ENCODE measurements at regions not wholly inside any gene's neighbourhood (a gene's known extent, or its start where the extent isn't known, plus 50 kb on each side); places are given as distances from the start of the nearest gene placed in this dataset.

- TF ChIP-seq MAZ (IDR thresholded peaks at IDR 0.05; ENCODE audit: borderline replicate concordance, low read depth, low read length) (no peak), MAZ (CRISPR knock-in tag; IDR thresholded peaks at IDR 0.05; ENCODE audit: low read depth) (no peak), ZNF24 (IDR thresholded peaks at IDR 0.05) (no peak), PAX8 (CRISPR knock-in tag; IDR thresholded peaks at IDR 0.05; ENCODE audit: borderline replicate concordance) (no peak), CTCF (CRISPR knock-in tag; IDR thresholded peaks at IDR 0.05) (no peak), KDM6A (CRISPR knock-in tag; IDR thresholded peaks at IDR 0.05; ENCODE audit: low read depth) (no peak)
These were observed 712.5 kb upstream of the SLIT2 start for GRCh38 chr4:19539201-19539600.

All from HepG2 (cell line).